Neural progenitor cell (in vitro differentiated cells): ENCODE measurements at regions not wholly inside any gene's neighbourhood (a gene's known extent, or its start where the extent isn't known, plus 50 kb on each side); places are given as distances from the start of the nearest gene placed in this dataset.

Experiments used
- EZH2 ChIP-seq: fragments of 200-600 bp; sonication (generic); IDR thresholded peaks from 2 replicates; pipeline ENCODE4 v1.6.1; 2017; ENCODE audit warnings: antibody characterized with exemption, mild to moderate bottlenecking, moderate library complexity
- EZH2phosphoT487 ChIP-seq: fragments of 200-600 bp; sonication (generic); IDR thresholded peaks from 2 replicates; pipeline ENCODE4 v1.6.1; 2017; ENCODE audit warnings: antibody characterized with exemption
- TF ChIP-seq, protein P1 (sequence below): fragments of 200-600 bp; sonication (generic); IDR thresholded peaks from 2 replicates; pipeline ENCODE4 v1.5.1; 2017; ENCODE audit warnings: antibody characterized with exemption, mild to moderate bottlenecking

DNA sequence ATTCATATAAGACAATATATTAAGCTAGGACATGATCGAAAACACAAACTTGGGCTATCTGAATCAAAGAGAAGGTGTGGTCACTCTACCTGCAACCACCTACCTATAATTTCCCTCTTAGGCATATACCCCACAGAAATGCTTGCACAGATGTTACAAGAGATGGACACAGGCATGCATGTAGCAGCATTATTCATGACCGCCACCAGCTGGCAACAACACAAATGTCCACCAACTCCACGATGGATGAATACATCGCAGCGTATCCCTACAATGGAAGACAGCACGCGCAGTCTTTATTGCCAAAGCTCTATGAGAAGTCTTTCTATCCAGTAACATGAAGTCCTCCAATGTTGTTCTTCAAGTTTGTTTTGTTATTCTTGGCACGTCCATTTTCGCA, 90.8 kb downstream of the ARL4C start:
- TF ChIP-seq, protein P1, sequence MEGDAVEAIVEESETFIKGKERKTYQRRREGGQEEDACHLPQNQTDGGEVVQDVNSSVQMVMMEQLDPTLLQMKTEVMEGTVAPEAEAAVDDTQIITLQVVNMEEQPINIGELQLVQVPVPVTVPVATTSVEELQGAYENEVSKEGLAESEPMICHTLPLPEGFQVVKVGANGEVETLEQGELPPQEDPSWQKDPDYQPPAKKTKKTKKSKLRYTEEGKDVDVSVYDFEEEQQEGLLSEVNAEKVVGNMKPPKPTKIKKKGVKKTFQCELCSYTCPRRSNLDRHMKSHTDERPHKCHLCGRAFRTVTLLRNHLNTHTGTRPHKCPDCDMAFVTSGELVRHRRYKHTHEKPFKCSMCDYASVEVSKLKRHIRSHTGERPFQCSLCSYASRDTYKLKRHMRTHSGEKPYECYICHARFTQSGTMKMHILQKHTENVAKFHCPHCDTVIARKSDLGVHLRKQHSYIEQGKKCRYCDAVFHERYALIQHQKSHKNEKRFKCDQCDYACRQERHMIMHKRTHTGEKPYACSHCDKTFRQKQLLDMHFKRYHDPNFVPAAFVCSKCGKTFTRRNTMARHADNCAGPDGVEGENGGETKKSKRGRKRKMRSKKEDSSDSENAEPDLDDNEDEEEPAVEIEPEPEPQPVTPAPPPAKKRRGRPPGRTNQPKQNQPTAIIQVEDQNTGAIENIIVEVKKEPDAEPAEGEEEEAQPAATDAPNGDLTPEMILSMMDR: peak; percentile 14
- TF ChIP-seq EZH2phosphoT487 (no peak), EZH2 (no peak)
